ENCODE measurements at regions not wholly inside any gene's neighbourhood (a gene's known extent, or its start where the extent isn't known, plus 50 kb on each side); places are given as distances from the start of the nearest gene placed in this dataset.
A peak's percentile ranks its signal among the peaks of the same experiment; 100 is the strongest.
"Not testable (repeated sequence)": the region's sequence is repeated elsewhere in the genome, so short reads cannot be mapped to it uniquely, and the experiment has no call there.

DNA sequence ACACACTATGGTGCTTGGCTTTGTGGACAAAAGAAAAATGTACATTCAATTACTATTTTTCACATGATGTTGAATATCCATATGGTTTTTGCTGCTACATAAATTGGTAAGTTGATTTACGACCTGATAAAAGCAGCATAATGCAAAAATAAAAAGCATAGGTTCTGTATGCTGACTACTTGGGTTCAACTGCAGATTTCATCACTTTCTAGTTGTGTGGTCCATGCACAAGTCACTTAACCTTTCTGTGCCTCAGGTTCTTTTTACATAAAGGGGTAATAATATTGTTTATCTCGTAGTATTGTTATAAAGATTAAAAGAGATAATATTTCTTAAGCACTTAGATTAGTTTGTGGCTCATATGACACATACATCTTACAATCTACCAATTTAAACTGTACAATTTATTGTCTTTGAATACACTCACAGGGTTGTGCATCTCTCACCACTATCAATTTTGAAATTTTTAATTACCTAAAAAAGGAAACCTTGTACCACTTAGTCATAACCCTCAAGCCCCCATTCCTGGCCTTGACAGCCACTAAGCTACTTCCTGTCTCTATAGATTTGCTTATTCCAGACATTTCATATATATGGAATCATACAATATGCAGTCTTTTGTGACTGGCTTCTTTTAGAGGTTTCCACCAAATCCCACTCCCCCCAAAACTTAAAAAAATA is 1443.9 kb downstream of the SUCLG1 start:
- no peak for DNase-seq

DNA sequence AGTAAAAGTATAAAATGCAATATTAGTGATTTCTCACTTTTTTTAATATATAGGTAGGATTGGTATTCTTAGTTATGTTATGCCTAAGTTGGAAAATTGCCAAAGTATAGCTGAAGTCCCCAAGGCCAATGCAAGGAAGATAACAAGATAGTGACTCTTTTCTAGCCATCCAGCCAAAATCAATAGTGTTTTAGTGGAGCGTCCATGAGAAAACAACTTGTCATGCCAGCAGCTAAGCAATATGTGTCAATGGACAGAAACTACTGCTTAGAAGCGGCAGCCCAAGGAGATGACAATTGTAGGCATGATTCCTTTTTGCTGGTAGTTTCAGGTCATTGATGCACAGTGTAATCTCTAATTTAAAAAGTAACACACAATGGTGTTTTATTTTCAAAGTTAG is 1444.6 kb downstream of the SUCLG1 start:
- no peak for DNase-seq

DNA sequence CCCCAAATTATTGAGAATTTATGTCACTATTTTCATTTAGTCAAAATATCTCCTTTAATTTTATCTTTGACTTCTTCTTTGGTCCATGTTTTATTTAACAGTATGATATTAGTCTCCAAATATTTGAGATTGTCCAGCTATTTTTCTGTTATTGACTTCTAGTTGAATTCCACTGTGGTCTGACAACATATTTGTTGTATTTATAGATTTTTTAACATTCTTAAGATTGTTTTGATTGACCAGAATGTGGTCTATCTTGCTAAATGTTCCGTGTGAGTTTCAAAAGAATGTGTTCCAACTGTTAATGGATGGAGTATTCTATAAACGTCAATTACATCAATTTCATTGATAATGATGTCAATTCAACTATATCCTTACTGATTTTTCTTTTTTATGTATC is 1452.1 kb downstream of the SUCLG1 start:
- DNase-seq, result no peak

DNA sequence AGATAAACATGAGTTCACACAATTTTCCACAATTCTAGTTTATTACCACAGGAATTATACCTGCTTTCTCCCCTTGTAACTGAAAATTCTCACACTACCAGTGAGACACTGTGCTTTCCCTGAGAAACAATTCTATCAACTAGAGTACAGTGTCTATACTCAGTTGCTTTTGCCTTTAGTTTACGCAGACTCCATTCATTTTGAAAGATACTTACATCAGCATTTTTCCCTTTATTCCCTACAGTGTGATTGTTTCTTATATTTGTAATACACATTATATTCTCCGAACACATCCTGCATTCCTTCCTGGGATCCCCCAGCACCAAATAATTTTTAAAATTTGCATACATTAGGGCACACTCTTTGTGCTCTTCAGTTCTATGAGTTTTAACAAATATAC is 1455.5 kb downstream of the SUCLG1 start:
- DNase-seq, result no peak

DNA sequence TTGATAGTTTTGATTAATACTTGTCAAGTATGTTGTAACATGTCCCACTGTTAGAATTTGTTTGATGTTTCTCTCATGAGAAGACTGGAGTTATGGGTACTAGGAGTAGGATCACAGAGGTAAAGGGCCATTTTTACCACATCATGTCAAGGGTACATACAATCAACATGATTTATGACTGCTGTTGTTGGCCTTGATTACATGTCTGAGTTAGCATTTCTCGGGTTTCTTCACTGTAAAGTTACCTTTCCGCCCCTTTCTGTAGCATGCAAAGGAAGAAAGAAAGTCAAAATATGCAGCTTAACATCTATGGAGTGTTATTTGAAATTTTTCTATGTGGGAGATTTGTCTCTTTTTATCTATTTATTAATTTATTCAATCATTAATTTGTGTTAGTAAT is 1456.4 kb downstream of the SUCLG1 start:
- DNase-seq, result no peak

DNA sequence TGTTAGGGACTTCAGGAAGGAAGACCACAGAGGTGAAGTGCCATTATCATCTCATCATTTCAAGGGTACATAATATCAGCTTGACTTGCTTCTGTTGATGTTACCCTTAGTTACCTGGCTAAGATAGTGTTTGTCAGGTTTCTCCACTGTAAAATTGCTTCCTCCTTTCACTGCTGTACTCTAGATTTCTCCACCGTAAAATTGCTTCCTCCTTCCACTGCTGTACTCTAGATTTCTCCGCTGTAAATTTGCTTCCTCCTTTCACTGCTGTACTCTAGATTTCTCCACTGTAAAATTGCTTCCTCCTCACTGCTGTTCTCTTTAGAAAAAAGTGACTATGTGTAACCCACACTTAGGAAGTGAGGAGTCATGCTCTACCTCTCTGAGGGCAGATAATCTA is 1460.3 kb downstream of the SUCLG1 start:
- peak; percentile 95 to 96 for DNase-seq

DNA sequence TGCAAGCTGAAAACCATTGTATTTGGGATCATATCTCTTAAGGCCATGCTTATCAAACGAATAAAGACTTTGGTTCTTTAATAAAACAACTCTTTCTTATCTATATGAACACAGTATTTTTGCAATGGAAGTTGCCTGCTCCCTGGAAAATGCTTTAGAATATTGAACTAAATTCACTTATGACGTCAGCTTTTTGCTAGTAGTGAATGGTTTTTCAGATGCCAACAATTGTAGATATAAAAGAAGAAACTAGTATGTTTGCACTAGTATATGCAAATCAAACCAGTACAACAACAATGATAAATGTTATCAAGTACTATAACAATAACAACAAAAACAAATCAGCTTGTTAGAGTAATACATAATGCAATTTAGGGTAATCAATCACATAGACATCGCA is 1462.9 kb downstream of the SUCLG1 start:
- no peak for DNase-seq

DNA sequence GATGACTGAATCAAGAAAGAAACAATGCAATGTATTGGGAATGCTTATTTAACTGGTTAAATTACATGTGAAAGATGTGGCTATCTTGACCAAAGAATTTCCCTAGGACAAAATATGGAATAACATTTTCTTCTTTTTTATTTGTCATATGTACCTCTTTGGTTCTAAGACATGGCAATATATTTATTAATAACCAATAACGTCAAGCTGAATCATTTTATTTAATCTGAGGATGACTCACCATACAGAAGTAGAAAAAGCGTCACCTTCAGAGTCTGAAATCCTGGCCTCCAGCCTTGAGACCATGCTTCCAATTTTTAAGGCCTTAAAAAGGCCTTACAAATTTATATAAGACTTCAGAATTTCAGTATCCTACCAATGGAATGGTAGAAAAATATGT is 1464.9 kb downstream of the SUCLG1 start:
- DNase-seq, result no peak

DNA sequence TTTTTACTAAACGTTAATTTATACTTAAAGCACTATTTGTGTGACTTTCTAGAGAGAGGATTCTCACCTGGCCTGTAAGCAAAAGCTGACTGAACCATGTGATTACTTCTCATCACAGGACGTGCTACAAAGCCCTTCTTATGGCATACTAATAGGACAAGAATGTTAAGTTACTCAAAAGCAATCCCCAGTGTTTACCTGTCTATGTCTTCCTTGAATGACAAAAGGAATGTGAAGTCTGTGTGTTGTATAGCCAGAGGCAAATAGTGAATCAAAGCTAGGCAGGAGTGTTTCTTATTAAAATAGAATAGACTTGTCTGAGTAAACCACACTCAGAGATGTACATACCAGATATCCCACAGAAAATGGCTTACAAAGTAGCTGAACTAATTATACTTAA is 1465.5 kb downstream of the SUCLG1 start:
- DNase-seq, result no peak

DNA sequence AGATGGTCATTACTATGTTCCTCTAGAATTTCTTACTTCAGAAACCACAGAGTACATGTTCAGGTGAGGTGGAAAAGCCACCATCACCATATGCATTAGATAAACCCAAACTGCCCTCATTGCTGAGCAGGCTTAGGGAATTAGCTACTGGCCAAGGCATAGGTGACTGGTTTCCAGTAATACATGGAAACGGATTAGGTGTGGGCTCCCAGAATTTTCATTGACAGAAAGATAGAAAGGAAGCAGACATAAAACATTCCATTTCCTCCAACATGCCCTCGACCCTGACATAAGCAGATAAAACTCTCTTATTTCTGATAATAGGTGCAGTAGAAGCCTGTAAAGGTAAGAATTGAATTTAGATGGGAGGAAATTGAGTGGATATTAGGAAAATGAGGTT is 1466.1 kb downstream of the SUCLG1 start:
- DNase-seq, result no peak

DNA sequence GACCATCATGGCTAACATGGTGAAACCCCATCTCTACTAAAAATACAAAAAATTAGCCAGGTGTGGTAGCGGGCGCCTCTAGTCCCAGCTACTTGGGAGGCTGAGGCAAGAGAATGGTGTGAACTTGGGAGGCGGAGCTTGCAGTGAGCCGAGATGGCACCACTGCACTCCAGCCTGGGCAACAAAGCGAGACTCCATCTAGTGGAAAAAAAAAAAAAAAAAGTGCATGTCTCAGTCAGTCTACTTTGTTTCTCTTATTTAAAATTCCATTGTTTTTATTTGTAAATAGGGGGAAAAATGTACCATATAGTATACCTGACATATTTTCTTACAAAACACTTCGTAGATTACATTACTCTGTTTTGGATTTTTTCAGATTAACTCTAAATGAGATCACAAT is 1471.4 kb downstream of the SUCLG1 start:
- DNase-seq, result not testable (repeated sequence)

DNA sequence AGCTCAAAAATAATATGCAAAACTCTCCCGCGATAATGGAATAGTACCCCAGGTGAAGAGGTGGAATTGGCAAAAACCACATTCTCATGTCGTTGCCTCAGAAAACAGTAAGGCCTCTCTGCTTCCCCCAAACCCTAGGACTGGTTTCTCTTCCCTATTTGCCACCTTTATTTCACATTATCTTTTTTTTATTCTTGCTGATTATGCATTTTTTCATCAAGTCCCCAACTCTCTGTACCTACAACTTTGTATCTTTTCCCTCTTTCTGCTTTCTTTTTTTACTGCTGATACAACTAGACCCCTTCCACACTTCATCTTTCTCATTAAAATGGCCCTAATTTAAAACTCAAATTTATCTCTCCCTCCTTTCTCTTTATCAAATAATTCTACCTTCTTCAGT is 1472.2 kb downstream of the SUCLG1 start:
- DNase-seq, result no peak

DNA sequence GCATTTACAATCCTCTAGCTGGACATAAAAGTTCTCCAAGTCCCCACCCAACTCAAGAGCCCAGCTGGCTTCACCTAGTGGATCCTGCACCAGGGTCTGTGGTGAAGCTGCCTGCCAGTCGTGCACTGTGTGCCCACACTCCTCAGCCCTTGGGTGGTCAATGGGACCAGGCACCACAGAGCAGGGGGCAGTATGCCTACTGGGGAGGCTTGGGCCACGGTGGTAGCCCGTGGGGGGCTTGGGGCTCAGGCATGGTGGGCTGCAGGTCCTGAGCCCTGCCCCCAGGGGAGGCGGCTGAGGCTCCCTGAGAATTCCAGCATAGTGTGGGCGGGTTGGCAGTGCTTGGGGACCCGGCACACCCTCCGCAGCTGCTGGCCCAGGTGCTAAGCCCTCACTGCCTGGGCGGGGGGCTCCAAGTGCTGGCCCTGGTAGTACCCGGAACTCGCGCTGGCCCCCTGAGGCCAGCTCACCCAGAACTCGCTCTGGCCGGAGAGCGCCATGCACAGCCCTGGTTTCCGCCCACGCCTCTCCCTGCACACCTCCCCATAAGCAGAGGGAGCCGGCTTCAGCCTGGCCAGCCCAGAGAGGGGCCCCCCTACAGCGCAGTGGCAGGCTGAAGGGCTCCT is 1473.4 kb downstream of the SUCLG1 start:
- DNase-seq, result no peak

DNA sequence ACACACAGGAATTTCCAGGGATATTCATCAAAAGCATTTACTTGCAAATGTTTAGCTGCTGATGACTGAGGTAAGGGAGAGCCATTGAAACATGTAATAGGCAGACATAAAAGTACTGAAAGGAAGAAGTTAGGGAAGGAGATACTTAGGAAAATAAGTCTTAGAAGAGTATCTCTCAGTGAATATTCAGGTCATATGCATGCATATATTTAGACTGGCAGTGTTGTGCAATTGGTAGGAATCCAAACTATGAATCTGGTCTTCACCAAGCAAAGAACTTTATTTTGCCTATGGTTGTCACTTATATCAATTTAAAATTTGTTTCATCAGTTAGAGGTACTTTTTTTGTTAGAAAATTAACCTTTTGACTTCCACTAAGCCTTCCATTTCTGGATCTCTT is 1490.7 kb downstream of the SUCLG1 start:
- DNase-seq, result no peak

DNA sequence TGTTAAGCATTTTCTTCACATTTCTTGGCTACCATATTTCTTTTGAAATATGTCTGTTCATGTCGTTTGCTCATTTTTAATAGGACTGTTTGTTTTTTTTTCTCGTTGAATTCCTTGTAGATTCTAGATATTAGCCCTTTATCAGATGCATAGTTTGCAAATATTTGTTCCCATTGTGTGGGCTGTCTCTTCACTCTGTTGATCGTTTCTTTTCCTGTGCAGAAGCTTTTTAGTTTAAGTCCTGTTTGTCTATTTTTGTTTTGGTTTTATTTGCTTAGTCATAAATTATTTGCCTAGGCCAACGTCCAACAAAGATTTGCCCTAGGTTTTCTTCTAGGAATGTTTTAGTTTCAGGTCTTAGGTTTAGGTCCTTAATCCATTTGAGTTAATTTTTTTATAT is 1494.7 kb downstream of the SUCLG1 start:
- no peak for DNase-seq

DNA sequence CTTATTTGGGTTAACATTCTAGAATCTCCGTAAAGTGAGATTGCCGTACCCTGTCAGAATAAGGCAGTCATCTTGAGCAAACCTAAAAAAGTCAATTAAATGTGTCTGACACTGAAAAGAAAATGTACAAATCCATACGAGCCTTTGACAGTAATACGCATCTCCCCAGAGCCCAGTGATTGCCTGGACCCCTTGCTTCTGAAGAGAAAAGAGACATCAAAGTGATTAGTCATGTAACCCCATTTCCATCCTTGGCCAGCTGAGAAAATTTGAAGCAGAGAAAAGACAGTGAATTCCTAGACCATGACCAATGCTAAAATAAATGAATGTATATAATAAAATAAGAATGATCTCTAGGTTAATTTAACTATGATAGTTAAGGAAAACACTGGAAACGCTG is 1499.4 kb downstream of the SUCLG1 start:
- DNase-seq, result no peak

DNA sequence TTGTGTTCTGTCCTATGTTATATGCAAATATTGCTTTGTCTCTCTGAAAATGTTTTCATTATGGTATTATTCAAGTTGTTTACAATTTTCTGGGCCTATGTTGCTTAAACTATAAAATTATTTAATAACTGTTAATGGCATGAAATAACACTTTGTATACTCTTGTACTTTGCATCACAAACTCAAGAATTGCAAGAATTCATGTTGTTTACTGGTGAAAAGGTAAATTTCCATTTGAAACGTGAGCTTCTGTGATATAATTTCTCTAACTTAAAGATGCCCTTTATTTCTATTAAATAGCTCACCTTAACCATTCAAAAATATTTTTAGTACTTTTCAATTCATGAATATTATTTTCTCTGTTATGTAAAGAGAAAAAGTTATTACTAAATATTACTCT is 1504.2 kb downstream of the SUCLG1 start:
- DNase-seq, result no peak

DNA sequence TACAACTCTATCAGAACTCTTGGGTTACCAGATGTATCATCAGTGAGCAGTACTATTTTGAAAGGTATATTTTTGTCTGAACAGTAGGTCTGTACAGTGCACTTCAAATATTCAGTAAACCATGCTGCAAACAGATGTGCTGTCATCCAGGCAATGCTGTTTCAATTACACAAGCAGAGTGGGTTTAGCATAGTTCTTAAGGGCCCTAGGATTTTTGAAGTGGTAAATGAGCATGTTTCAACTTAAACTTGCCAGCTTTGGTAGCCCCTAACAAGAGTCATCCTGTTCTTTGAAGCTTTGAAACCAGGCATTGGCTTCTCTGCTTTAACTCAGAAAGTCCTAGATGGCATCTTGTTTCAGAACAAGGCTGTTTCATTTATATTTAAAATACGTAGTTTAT is 1519.9 kb downstream of the SUCLG1 start:
- no peak for DNase-seq

DNA sequence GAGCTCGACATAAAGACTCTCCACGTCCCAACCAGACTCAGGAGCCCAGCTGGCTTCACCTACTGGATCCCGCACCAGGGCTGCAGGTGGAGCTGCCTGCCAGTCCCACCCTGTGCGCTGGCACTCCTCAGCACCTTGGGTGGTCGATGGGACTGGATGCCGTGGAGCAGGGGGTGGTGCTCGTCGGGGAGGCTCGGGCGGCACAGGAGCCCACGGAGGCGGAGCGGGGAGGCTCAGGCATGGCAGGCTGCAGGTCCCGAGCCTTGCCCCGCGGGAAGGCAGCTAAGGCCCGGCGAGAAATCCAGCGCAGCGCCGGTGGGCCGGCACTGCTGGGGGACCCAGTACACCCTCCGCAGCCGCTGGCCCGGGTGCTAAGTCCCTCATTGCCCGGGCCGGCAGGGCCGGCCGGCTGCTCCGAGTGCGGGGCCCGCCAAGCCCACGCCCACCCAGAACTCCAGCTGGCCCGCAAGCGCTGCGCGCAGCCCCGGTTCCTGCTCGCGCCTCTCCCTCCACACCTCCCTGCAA is 1520.7 kb downstream of the SUCLG1 start:
- DNase-seq, result not testable (repeated sequence)

DNA sequence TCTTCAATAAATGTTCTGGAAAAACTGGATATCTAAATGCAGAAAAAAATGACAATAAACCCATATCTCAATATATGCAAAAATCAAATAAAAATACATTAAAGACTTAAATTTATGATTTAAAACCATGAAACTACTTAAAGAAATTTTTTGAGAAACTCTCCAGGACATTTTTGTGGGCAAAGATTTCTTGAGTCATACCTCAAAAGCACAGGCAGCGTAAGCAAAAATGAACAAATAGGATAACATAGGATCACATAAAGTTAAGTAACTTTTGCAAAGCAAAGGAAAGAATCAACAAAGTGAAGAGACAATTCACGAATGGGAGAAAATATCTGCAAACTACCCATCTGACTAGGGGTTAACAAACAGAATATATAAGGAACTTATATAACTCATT is 1545.5 kb downstream of the SUCLG1 start:
- DNase-seq, result no peak

DNA sequence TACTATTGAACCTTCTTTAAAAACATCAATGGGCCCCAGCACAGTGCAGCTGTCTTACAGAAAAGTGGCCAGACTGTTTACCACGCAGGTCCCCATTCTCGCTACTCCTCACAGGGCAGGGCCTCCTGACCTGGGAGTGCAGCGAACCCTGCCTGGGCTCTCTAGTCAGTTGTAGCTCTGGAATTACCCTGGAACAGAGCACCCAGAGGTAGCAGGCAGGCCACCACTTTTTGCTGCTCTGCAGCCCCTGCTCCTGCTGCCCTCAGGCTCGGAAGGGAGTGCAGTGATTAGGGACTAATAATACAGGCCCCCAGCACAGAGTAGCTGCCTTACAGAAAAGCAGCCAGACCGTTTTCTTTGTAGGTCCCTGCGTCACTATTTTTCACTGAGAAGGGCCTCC is 1563.0 kb downstream of the SUCLG1 start:
- DNase-seq, result no peak

DNA sequence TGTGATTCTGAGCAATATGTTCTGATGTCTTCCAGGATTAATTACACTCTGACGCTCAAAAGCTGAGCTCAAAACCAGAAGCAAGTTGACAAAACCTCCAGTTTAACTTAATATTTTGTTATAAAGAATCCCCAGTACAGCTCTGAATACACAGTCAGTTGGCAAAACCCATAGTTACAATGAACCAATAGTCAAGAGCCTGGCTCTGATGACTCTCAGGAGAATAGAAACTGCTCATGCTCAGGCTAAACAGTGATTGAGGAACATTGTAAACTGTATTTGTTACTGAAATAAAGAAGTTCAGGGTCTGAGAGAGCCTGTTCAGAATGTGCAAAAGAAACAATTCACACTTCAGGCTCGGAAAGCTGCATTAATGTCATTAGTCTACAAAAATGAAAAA is 1565.9 kb downstream of the SUCLG1 start:
- no peak for DNase-seq

DNA sequence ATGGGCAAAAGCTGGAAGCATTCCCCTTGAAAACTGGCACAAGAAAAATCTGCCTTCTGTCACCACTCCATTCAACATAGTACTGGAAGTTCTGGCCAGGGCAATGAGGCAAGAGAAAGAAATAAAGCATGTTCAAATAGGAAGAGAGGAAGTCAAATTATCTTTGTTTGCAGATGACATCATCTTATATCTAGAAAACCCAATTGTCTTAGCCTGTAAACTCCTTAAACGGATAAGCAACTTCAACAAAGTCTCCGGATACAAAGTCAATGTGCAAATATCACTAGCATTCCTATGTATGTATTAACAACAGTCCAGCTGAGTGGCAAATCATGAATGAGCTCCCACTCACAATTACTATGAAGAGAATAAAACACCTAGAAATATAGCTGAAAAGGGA is 1579.3 kb downstream of the SUCLG1 start:
- no peak for DNase-seq

DNA sequence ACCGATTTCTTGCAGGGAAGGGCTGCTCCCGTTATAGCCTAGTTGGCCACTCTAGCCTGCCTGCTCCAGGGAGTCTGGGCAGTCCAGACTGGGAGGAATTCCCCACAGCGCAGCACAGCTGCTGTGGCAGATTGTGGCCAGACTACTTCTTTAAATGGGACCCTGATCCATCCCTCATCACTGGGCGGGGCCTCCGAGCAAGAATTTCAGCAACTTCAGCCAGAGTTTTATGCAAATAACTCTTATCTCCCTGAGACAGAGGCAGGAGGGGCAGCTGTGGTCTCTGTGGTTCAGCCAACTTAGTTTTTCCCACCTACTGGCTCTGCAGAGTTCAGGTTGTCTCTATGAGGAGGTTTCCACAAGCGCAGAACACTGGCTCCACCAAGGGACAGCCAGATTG is 1583.2 kb downstream of the SUCLG1 start:
- DNase-seq, result no peak

DNA sequence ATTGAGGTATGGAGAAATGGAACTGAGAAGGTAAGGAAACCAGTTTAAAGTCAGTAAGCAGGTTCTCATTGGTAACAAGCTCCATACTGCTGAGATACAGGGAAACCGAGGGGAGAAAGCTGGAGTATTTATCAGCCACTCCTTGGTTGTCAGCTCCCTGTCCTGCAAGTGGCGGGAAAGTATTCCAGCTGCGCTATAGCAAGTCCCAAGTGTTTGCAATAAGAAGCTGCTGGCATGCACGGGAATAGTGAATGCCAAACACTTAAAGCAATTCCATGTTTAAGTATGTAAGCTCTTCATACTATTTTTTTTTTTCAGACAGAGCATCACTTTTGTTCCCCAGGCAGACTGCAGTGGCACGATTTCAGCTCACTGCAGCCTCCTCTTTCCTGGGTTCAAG is 1601.1 kb downstream of the SUCLG1 start:
- DNase-seq, result no peak
